K562 (cell line): ENCODE measurements at regions not wholly inside any gene's neighbourhood (a gene's known extent, or its start where the extent isn't known, plus 50 kb on each side); places are given as distances from the start of the nearest gene placed in this dataset.

Source experiments
- ATAC-seq: fragments of 200-7000 bp; cut with Tn5 transposase; 3 replicates; pipeline ENCODE4 v1.9.1; 2020; ENCODE audit warnings: moderate library complexity
- BruUV-seq: library from RNA; stranded (reverse); fragments of 400-500 nt; replicated peaks from 2 replicates; lab custom pipeline; 2021; lab: Mats Ljungman, UMichigan
- CTCF ChIA-PET: fragments of 300-600 bp; formaldehyde crosslinking; extraction: SDS; loops from one replicate; lab custom pipeline; 2021; ENCODE audit warnings: low intra/inter-chr PET ratio; lab: Yijun Ruan, JAX
- POLR2A ChIA-PET: fragments of 300-600, 350-650 bp; sonication (Branson Sonifier 250); formaldehyde crosslinking; extraction: SDS; loops from one replicate; lab custom pipeline; 2021; ENCODE audit warnings: antibody characterized with exemption, inconsistent platforms; lab: Yijun Ruan, JAX
- DNase-seq, 4 experiments: peaks; one replicate each; pipeline versions ENCODE4 v3.0.0 to v3.0.0-alpha.2; 2011 to 2018; ENCODE audit warnings: low spot score in 3 of 4, mixed read lengths in 3 of 4; ENCODE audit errors: extremely low read depth in 1 of 4
- FAIRE-seq: peaks from 2 replicates; lab custom pipeline; 2011; peaks lifted over from hg19 to GRCh38; lab: Jason Lieb, UNC
- H2AFZ ChIP-seq: 2 replicates; pipeline ENCODE4 v1.6.0; 2011; ENCODE audit warnings: low read depth, low read length, control low read depth, inconsistent platforms
- H3K27ac ChIP-seq: fragments of 200-600 bp; 3 replicates; pipeline ENCODE4 v1.8.0; 2011; ENCODE audit warnings: low read depth, mild to moderate bottlenecking, control low read depth, inconsistent platforms, low read length, moderate library complexity, mixed read lengths; ENCODE audit errors: extremely low read depth
- H3K27me3 ChIP-seq, 2 experiments: fragments of 300-600 bp in 1 of 2; 2 replicates in 1 of 2; 3 replicates in 1 of 2; pipeline versions ENCODE4 v1.6.0 to v1.8.0; 2011; ENCODE audit warnings: inconsistent platforms in 2 of 2, low read length in 2 of 2, mild to moderate bottlenecking in 1 of 2, mixed read lengths in 1 of 2, moderate library complexity in 1 of 2; ENCODE audit not compliant: control insufficient read depth in 2 of 2, insufficient read depth in 2 of 2
- H3K36me3 ChIP-seq: fragments of 300-600 bp; 3 replicates; pipeline ENCODE4 v1.8.0; 2011; ENCODE audit warnings: mild to moderate bottlenecking, low read length, inconsistent platforms; ENCODE audit not compliant: control insufficient read depth, insufficient read depth
- H3K4me1 ChIP-seq, 2 experiments: fragments of 200-600 bp in 1 of 2; replicated peaks in 1 of 2; 2 replicates in 1 of 2; 3 replicates in 1 of 2; pipeline versions ENCODE4 v1.5.1 to v1.8.0; 2011; ENCODE audit warnings: inconsistent platforms in 2 of 2, low read length in 2 of 2, mild to moderate bottlenecking in 1 of 2, mixed read lengths in 1 of 2, moderate library complexity in 1 of 2; ENCODE audit not compliant: control insufficient read depth in 2 of 2, insufficient read depth in 2 of 2
- H3K4me2 ChIP-seq: 2 replicates; pipeline ENCODE4 v1.6.1; 2011; ENCODE audit warnings: low read length, control low read depth, inconsistent platforms, mixed read lengths; ENCODE audit not compliant: insufficient read depth
- H3K4me3 ChIP-seq: fragments of 200-600 bp; sonication (generic), shearing (Covaris generic); 2 replicates; pipeline ENCODE4 v1.5.1; 2016; ENCODE audit warnings: control low read depth, inconsistent platforms
- H3K79me2 ChIP-seq: fragments of 200-600 bp; 3 replicates; pipeline ENCODE4 v1.8.0; 2011; ENCODE audit warnings: low read length, inconsistent platforms; ENCODE audit not compliant: control insufficient read depth, insufficient read depth
- H3K9ac ChIP-seq, 2 experiments: 2 replicates each; pipeline versions ENCODE4 v1.6.0 to v1.6.1; 2011; ENCODE audit warnings: low read depth in 2 of 2, low read length in 2 of 2, control low read depth in 1 of 2, inconsistent platforms in 1 of 2, mild to moderate bottlenecking in 1 of 2, mixed read lengths in 1 of 2; ENCODE audit not compliant: insufficient read depth in 1 of 2
- H3K9me1 ChIP-seq: one replicate; pipeline ENCODE4 v1.6.0; 2011; ENCODE audit warnings: inconsistent platforms, mild to moderate bottlenecking, low read length, moderate library complexity; ENCODE audit not compliant: control insufficient read depth, insufficient read depth
- H3K9me3 ChIP-seq: replicated peaks from 2 replicates; pipeline ENCODE4 v1.5.1; 2011; ENCODE audit warnings: low read depth, low read length, inconsistent platforms; ENCODE audit not compliant: control insufficient read depth, insufficient read depth
- H4K20me1 ChIP-seq: replicated peaks from 2 replicates; pipeline ENCODE4 v1.6.1; 2011; ENCODE audit warnings: low read length, inconsistent platforms, mixed read lengths; ENCODE audit not compliant: control insufficient read depth, insufficient read depth
- CBFB ChIP-seq: sonication (generic); formaldehyde crosslinking; IDR thresholded peaks from 2 replicates; pipeline ENCODE4 v1.4.0; 2020; ENCODE audit warnings: mild to moderate bottlenecking, missing genetic modification reagents
- E2F3 ChIP-seq: fragments of 250-450 bp; sonication (Bioruptor Pico); IDR thresholded peaks from 2 replicates; pipeline ENCODE4 v1.4.0; 2020; ENCODE audit warnings: mild to moderate bottlenecking
- EZH2 ChIP-seq: IDR thresholded peaks from 2 replicates; pipeline ENCODE4 v1.6.1; 2012; ENCODE audit warnings: low read depth, mild to moderate bottlenecking, inconsistent platforms, low read length, borderline replicate concordance
- FOXK2 ChIP-seq, 2 experiments: fragments of 450-650 bp; IDR thresholded peaks in 1 of 2; conservative IDR thresholded peaks in 1 of 2; 2 replicates each; pipeline ENCODE4 v1.6.1; 2016; ENCODE audit warnings: low read depth in 2 of 2, mild to moderate bottlenecking in 1 of 2
- MIER1 ChIP-seq: fragments of 450-650 bp; IDR thresholded peaks from 2 replicates; pipeline ENCODE4 v1.6.1; 2016; ENCODE audit warnings: antibody characterized with exemption, mild to moderate bottlenecking, low read depth
- SMARCA4 ChIP-seq: fragments of 450-650 bp; IDR thresholded peaks from 2 replicates; pipeline ENCODE4 v1.6.1; 2016
- SUPT5H ChIP-seq: fragments of 450-650 bp; IDR thresholded peaks from 2 replicates; pipeline ENCODE4 v1.6.1; 2016
- TBP ChIP-seq: optimal IDR thresholded peaks from 2 replicates; pipeline ENCODE3; 2011; ENCODE audit warnings: low read depth, low read length, improper control_type of control experiment
- XRCC4 ChIP-seq: IDR thresholded peaks from one replicate; pipeline ENCODE4 v1.6.1; 2011; ENCODE audit not compliant: insufficient read depth, insufficient read length; ENCODE audit errors: extremely low read depth
- ZNF239 ChIP-seq: fragments of 250-450 bp; sonication (Bioruptor Pico); IDR thresholded peaks from 2 replicates; pipeline ENCODE4 v1.4.0; 2020; ENCODE audit warnings: mild to moderate bottlenecking
- whole genome bisulfite sequencing: fragments of 100-300 bp; shearing (Covaris generic); methylation state at CpG from one replicate; pipeline ENCODE4 v1.1.6; 2016; ENCODE audit warnings: low coverage, mixed read lengths; ENCODE audit not compliant: insufficient coverage; ENCODE audit errors: missing lambda C conversion rate; 5-methylcytosine and 5-hydroxymethylcytosine counted together
- in situ Hi-C: fragments of 300-500 bp; cut with MboI; formaldehyde crosslinking; loops from 4 replicates; pipeline ENCODE4 v1.15.0; 2018; ENCODE audit warnings: inconsistent platforms, mixed read lengths
- intact Hi-C: fragments of 100-400 bp; cut with micrococcal nuclease; formaldehyde crosslinking; loops from 2 replicates; pipeline ENCODE4 v1.14.2; 2022
- TF ChIP-seq, protein P1 (sequence below): sonication (generic); formaldehyde crosslinking; IDR thresholded peaks from 2 replicates; pipeline ENCODE4 v1.8.1; 2023; ENCODE audit warnings: mild to moderate bottlenecking, missing genetic modification reagents
- TF ChIP-seq, protein P2 (sequence below): fragments of 450-650 bp; formaldehyde crosslinking; IDR thresholded peaks from 2 replicates; pipeline ENCODE4 v1.4.0; 2020; ENCODE audit warnings: mild to moderate bottlenecking, mixed read lengths

DNA sequence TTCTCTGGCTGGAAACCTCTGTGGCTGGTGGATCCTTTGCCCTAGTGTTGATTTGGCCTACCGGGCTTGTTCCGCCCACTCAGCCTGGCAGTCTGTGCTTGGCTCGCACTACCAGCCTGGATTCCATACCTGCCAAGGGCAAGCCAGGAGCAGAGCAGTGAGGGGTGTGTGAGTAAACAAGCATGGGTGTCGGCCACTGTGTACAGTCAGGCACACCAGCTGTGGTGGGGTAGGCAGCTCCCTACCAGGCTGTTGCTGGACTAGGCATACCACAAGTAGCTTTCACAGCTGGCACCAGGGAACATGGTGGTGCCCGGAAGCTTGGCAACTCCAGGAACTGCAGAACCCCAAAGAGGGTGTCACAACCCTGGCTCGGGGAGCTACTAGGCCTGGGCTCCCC lies 942.9 kb upstream of the LRRN3 start (continued):
- TF ChIP-seq, protein P1, sequence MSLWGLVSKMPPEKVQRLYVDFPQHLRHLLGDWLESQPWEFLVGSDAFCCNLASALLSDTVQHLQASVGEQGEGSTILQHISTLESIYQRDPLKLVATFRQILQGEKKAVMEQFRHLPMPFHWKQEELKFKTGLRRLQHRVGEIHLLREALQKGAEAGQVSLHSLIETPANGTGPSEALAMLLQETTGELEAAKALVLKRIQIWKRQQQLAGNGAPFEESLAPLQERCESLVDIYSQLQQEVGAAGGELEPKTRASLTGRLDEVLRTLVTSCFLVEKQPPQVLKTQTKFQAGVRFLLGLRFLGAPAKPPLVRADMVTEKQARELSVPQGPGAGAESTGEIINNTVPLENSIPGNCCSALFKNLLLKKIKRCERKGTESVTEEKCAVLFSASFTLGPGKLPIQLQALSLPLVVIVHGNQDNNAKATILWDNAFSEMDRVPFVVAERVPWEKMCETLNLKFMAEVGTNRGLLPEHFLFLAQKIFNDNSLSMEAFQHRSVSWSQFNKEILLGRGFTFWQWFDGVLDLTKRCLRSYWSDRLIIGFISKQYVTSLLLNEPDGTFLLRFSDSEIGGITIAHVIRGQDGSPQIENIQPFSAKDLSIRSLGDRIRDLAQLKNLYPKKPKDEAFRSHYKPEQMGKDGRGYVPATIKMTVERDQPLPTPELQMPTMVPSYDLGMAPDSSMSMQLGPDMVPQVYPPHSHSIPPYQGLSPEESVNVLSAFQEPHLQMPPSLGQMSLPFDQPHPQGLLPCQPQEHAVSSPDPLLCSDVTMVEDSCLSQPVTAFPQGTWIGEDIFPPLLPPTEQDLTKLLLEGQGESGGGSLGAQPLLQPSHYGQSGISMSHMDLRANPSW, result no peak
- TF ChIP-seq MIER1 (no peak), E2F3 (CRISPR knock-in tag) (no peak), XRCC4 (no peak), SUPT5H (no peak), ZNF239 (CRISPR knock-in tag) (no peak), EZH2 (no peak)
- TF ChIP-seq, protein P2, sequence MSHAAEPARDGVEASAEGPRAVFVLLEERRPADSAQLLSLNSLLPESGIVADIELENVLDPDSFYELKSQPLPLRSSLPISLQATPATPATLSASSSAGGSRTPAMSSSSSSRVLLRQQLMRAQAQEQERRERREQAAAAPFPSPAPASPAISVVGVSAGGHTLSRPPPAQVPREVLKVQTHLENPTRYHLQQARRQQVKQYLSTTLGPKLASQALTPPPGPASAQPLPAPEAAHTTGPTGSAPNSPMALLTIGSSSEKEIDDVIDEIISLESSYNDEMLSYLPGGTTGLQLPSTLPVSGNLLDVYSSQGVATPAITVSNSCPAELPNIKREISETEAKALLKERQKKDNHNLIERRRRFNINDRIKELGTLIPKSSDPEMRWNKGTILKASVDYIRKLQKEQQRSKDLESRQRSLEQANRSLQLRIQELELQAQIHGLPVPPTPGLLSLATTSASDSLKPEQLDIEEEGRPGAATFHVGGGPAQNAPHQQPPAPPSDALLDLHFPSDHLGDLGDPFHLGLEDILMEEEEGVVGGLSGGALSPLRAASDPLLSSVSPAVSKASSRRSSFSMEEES, result no peak
- TF ChIP-seq, all 486 proteins: peak for 0

DNA sequence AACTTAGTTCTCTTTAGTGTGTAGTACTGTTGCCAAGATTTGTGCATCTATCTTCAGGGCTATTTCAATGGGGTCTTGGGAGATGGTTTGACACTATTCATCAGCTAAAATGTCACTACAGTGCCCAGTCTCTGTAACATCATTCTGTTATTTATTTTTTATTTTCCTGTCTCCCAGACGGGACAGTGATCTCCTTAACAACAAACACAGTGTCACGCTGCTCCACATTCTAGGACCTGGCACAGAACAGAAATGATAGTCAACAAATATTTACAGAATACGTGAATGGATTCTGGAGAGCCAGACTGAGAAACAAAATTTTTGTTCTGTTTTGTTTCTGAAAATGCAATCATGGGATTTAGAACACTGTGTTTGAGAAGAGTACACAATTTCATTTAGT lies 937.7 kb upstream of the LRRN3 start:
- ChIA-PET POLR2A (no interaction called here), CTCF (no interaction called here)
- H3K4me1 ChIP-seq, result no peaks in the 10 kb centered on the region
- no peaks in the 10 kb centered on the region for H3K79me2 ChIP-seq
- in situ Hi-C loops (no loop called here), intact Hi-C loops (no loop called here)
- no peak overlapping the region for H3K27ac ChIP-seq
- no peaks in the 10 kb centered on the region for H3K27me3 ChIP-seq
- no peak for TF ChIP-seq FOXK2 (conservative IDR thresholded peaks at IDR 0.05 in 1 of 2, IDR thresholded peaks at IDR 0.05 in 1 of 2; ENCODE audit: low read depth in 2 of 2)
- no peak for TF ChIP-seq TBP
- no peak for TF ChIP-seq SMARCA4
- TF ChIP-seq CBFB (CRISPR knock-in tag), result no peak
- no peak overlapping the region for H3K9ac ChIP-seq
- no peaks in the 10 kb centered on the region for H3K9me1 ChIP-seq
- H2AFZ ChIP-seq, result no peak overlapping the region
- BruUV-seq, result no TSS peak
- H3K36me3 ChIP-seq, result no peaks in the 10 kb centered on the region
- ATAC-seq, result no peak
- no peak overlapping the region for H3K4me2 ChIP-seq
- H3K9me3 ChIP-seq, result no peaks in the 10 kb centered on the region
- no peak for FAIRE-seq
- no peaks in the 10 kb centered on the region for H4K20me1 ChIP-seq
- no peak overlapping the region for H3K4me3 ChIP-seq
- 3% methylated on average over 3 of the region's 3 CpGs for WGBS
- no peak for DNase-seq
